ENCODE measurements at regions not wholly inside any gene's neighbourhood (a gene's known extent, or its start where the extent isn't known, plus 50 kb on each side); places are given as distances from the start of the nearest gene placed in this dataset.

DNA sequence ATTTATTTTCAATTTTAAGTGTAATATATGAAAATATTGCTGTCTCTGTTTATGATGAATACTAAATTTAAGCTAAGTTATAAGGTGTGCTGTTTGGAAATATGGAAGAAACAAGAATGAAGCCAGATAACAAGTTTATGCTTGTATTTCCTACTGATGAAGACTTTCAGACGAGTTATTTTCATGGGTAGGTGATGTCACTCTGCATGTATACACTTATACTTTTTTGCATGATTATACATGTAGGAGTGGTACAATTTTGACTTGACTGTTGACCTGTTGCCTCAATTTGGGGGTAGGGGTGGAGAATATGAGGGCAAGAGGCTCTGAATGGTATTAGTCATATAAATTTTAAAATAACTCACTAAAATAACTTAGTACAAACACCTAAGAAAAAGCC, 133.7 kb downstream of the HAUS1 start:
- BruUV-seq (replicated peaks) = no TSS peak
- Histone ChIP-seq H3K27ac (ENCODE audit: low read length) (no peak overlapping the region), H3K4me1 (ENCODE audit: control insufficient read depth, insufficient read depth, low read length) (no peaks in the 10 kb centered on the region), H3K4me3 (ENCODE audit: low read depth in 2 of 2, low read length in 2 of 2) (no peak overlapping the region), H3K9me3 (ENCODE audit: control insufficient read depth, insufficient read depth, low read depth, low read length) (no peaks in the 10 kb centered on the region), H3K27me3 (ENCODE audit: control insufficient read depth, insufficient read depth, low read length) (no peaks in the 10 kb centered on the region), H3K36me3 (ENCODE audit: control insufficient read depth, insufficient read depth, low read length) (no peaks in the 10 kb centered on the region)
- POLR2A ChIA-PET = interaction anchor here (0.7 kb wide), 1 partner anchor 311 kb away, joined by 7 read pairs; no protein-coding TSS in a partner anchor
- no peak for DNase-seq (ENCODE audit: low read depth, low spot score)
- in situ Hi-C loops (cut with HindIII; ENCODE audit: low pct_unique_long_range_greater_than_20kb, low sequenced_read_pairs) (no loop called here), intact Hi-C loops (cut with micrococcal nuclease; ENCODE audit: unreplicated experiment) (no loop called here)
- ATAC-seq = no peak
- TF ChIP-seq SIN3A (IDR thresholded peaks at IDR 0.05; ENCODE audit: borderline replicate concordance, insufficient read depth, low read depth, low read length) (no peak), POLR2AphosphoS5 (IDR thresholded peaks at IDR 0.05; ENCODE audit: low read depth, low read length) (no peak)
- TF ChIP-seq, protein P1, sequence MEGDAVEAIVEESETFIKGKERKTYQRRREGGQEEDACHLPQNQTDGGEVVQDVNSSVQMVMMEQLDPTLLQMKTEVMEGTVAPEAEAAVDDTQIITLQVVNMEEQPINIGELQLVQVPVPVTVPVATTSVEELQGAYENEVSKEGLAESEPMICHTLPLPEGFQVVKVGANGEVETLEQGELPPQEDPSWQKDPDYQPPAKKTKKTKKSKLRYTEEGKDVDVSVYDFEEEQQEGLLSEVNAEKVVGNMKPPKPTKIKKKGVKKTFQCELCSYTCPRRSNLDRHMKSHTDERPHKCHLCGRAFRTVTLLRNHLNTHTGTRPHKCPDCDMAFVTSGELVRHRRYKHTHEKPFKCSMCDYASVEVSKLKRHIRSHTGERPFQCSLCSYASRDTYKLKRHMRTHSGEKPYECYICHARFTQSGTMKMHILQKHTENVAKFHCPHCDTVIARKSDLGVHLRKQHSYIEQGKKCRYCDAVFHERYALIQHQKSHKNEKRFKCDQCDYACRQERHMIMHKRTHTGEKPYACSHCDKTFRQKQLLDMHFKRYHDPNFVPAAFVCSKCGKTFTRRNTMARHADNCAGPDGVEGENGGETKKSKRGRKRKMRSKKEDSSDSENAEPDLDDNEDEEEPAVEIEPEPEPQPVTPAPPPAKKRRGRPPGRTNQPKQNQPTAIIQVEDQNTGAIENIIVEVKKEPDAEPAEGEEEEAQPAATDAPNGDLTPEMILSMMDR (IDR thresholded peaks at IDR 0.05) = no peak
- CTCF ChIA-PET = no interaction called here

DNA sequence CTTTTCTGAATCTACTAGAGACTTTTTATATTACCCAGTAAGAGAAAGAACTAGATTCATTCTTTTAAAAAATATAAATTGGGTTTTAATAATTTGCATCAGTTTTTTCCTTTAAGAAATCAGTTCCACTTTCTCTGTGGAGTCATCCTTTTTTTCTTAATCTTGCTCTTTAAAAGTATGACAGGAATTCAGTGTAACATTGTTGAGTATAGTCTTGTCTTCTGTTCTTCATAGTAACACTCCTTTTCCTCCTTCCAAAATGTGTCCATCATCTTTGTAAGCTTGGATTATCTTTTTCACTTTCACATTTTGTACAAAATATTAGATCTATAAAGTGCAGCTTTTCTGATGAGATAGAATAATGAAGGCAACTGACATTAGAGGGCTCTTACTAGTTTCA, 135.4 kb downstream of the HAUS1 start:
- DNase-seq (ENCODE audit: low read depth, low spot score) = no peak
- Histone ChIP-seq H3K27me3 (ENCODE audit: control insufficient read depth, insufficient read depth, low read length) (no peaks in the 10 kb centered on the region), H3K36me3 (ENCODE audit: control insufficient read depth, insufficient read depth, low read length) (no peaks in the 10 kb centered on the region), H3K4me3 (ENCODE audit: low read depth in 2 of 2, low read length in 2 of 2) (no peak overlapping the region), H3K27ac (ENCODE audit: low read length) (no peak overlapping the region), H3K9me3 (ENCODE audit: control insufficient read depth, insufficient read depth, low read depth, low read length) (no peaks in the 10 kb centered on the region), H3K4me1 (ENCODE audit: control insufficient read depth, insufficient read depth, low read length) (no peaks in the 10 kb centered on the region)
- ChIA-PET CTCF (interaction anchor here (0.6 kb wide), 1 partner anchor 144 kb away, joined by 3 read pairs; no protein-coding TSS in a partner anchor), POLR2A (no interaction called here)
- intact Hi-C loops (cut with micrococcal nuclease; ENCODE audit: unreplicated experiment) = no loop called here
- in situ Hi-C loops (cut with HindIII; ENCODE audit: low pct_unique_long_range_greater_than_20kb, low sequenced_read_pairs) = no loop called here
- ATAC-seq = no peak
- no TSS peak for BruUV-seq (replicated peaks)
- TF ChIP-seq, protein P2, sequence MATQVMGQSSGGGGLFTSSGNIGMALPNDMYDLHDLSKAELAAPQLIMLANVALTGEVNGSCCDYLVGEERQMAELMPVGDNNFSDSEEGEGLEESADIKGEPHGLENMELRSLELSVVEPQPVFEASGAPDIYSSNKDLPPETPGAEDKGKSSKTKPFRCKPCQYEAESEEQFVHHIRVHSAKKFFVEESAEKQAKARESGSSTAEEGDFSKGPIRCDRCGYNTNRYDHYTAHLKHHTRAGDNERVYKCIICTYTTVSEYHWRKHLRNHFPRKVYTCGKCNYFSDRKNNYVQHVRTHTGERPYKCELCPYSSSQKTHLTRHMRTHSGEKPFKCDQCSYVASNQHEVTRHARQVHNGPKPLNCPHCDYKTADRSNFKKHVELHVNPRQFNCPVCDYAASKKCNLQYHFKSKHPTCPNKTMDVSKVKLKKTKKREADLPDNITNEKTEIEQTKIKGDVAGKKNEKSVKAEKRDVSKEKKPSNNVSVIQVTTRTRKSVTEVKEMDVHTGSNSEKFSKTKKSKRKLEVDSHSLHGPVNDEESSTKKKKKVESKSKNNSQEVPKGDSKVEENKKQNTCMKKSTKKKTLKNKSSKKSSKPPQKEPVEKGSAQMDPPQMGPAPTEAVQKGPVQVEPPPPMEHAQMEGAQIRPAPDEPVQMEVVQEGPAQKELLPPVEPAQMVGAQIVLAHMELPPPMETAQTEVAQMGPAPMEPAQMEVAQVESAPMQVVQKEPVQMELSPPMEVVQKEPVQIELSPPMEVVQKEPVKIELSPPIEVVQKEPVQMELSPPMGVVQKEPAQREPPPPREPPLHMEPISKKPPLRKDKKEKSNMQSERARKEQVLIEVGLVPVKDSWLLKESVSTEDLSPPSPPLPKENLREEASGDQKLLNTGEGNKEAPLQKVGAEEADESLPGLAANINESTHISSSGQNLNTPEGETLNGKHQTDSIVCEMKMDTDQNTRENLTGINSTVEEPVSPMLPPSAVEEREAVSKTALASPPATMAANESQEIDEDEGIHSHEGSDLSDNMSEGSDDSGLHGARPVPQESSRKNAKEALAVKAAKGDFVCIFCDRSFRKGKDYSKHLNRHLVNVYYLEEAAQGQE (IDR thresholded peaks at IDR 0.05; ENCODE audit: insufficient read depth in 1 of 2, low read depth in 2 of 2, low read length in 1 of 2) = no peak
- TF ChIP-seq SIN3A (IDR thresholded peaks at IDR 0.05; ENCODE audit: borderline replicate concordance, insufficient read depth, low read depth, low read length) (no peak), TCF7L2 (IDR thresholded peaks at IDR 0.05; ENCODE audit: low read depth, low read length) (no peak), POLR2AphosphoS5 (IDR thresholded peaks at IDR 0.05; ENCODE audit: low read depth, low read length) (no peak)
- TF ChIP-seq, protein P1 (IDR thresholded peaks at IDR 0.05) = no peak

All from Panc1 (cell line).